Upper lobe of left lung (tissue), 4 donors: ENCODE measurements at regions not wholly inside any gene's neighbourhood (a gene's known extent, or its start where the extent isn't known, plus 50 kb on each side); places are given as distances from the start of the nearest gene placed in this dataset.

Experiments used
- EP300 ChIP-seq, 4 donors: sonication (generic); formaldehyde crosslinking; IDR thresholded peaks; one replicate each; pipeline ENCODE4 v1.5.1; 2017; ENCODE audit warnings: antibody characterized with exemption in 4 of 4, control low read depth in 2 of 4
- POLR2A ChIP-seq, 4 donors: fragments of 450-650 bp; IDR thresholded peaks; one replicate each; pipeline ENCODE4 v1.5.1; 2016 to 2017; ENCODE audit warnings: antibody characterized with exemption in 4 of 4, mild to moderate bottlenecking in 2 of 4
- POLR2AphosphoS5 ChIP-seq, 2 donors: sonication (generic); formaldehyde crosslinking; IDR thresholded peaks; one replicate each; pipeline ENCODE4 v1.5.1; 2017; ENCODE audit warnings: antibody characterized with exemption in 2 of 2
- TF ChIP-seq, protein P1 (sequence below), 6 experiments: fragments of 450-650 bp in 4 of 6; fragments of 200-600 bp in 2 of 6; sonication (generic) in 2 of 6; IDR thresholded peaks; one replicate each; pipeline ENCODE4 v1.5.1; 2016 to 2019; ENCODE audit warnings: antibody characterized with exemption in 6 of 6

DNA sequence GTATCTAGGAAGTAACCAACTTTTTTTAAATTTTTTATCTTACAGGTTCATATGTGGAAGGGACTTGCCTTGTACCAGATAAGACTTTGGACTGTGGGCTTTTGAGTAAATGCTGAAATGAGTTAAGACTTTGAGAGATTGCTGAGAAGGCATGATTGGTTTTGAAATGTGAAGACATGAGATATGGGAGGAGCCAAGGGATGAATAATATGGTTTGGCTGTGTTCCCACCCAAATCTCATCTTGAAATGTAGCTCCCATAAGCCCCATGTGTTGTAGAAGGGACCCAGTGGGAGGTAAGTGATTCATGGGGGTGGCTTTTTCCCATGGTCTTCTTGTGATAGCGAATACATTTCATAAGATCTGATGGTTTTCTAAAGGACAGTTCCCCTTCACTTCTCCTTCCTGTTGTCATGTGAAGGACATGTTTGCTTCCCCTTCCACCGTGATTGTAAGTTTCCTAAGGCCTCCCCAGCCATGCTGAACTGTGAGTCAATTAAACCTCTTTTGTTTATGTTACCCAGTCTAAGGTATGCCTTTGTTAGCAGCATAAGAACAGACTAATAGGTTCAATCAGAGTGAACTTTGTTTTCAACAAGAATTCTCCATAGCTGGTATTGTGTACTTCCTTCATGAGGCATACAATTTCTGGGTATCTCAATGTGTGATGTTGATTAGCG, 535.6 kb upstream of the MEF2C start:
- TF ChIP-seq, protein P1, sequence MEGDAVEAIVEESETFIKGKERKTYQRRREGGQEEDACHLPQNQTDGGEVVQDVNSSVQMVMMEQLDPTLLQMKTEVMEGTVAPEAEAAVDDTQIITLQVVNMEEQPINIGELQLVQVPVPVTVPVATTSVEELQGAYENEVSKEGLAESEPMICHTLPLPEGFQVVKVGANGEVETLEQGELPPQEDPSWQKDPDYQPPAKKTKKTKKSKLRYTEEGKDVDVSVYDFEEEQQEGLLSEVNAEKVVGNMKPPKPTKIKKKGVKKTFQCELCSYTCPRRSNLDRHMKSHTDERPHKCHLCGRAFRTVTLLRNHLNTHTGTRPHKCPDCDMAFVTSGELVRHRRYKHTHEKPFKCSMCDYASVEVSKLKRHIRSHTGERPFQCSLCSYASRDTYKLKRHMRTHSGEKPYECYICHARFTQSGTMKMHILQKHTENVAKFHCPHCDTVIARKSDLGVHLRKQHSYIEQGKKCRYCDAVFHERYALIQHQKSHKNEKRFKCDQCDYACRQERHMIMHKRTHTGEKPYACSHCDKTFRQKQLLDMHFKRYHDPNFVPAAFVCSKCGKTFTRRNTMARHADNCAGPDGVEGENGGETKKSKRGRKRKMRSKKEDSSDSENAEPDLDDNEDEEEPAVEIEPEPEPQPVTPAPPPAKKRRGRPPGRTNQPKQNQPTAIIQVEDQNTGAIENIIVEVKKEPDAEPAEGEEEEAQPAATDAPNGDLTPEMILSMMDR (IDR thresholded peaks at IDR 0.05): no peak
- TF ChIP-seq POLR2A (IDR thresholded peaks at IDR 0.05): no peak
- TF ChIP-seq EP300 (IDR thresholded peaks at IDR 0.05): no peak
- no peak for TF ChIP-seq POLR2AphosphoS5 (IDR thresholded peaks at IDR 0.05)
